A549 (cell line): ENCODE measurements at regions not wholly inside any gene's neighbourhood (a gene's known extent, or its start where the extent isn't known, plus 50 kb on each side); places are given as distances from the start of the nearest gene placed in this dataset.

Experiments used
- KDM1A ChIP-seq: fragments of 200-600 bp; sonication (generic); IDR thresholded peaks from 2 replicates; pipeline ENCODE4 v1.6.1; 2016; ENCODE audit warnings: low read depth, mild to moderate bottlenecking
- MYC ChIP-seq: IDR thresholded peaks from 2 replicates; pipeline ENCODE4 v1.6.1; 2012; ENCODE audit warnings: mild to moderate bottlenecking, inconsistent platforms, low read length, improper control_type of control experiment, borderline replicate concordance
- NFE2L2 ChIP-seq: fragments of 150-350 bp; conservative IDR thresholded peaks from 2 replicates; pipeline ENCODE4 v1.6.1; 2014; ENCODE audit warnings: low read length
- POLR2A ChIP-seq: IDR thresholded peaks from 2 replicates; pipeline ENCODE4 v1.6.1; 2012; ENCODE audit warnings: mild to moderate bottlenecking, low read length
- RFX5 ChIP-seq: fragments of 450-650 bp; IDR thresholded peaks from 2 replicates; pipeline ENCODE4 v1.7.1; 2014; ENCODE audit warnings: antibody characterized with exemption, mild to moderate bottlenecking, moderate library complexity
- RNF2 ChIP-seq: fragments of 200-600 bp; sonication (generic); IDR thresholded peaks from 2 replicates; pipeline ENCODE4 v1.6.1; 2016; ENCODE audit warnings: low read depth, mild to moderate bottlenecking, antibody characterized with exemption, moderate library complexity, borderline replicate concordance
- ZFP36 ChIP-seq: fragments of 450-650 bp; IDR thresholded peaks from 2 replicates; pipeline ENCODE4 v1.6.1; 2014; ENCODE audit warnings: borderline replicate concordance; ENCODE audit not compliant: partially characterized antibody
- TF ChIP-seq, protein P1 (sequence below): fragments of >200 bp; sonication (Bioruptor Twin); formaldehyde crosslinking; IDR thresholded peaks from 3 replicates; pipeline ENCODE4 v1.5.1; 2016

DNA sequence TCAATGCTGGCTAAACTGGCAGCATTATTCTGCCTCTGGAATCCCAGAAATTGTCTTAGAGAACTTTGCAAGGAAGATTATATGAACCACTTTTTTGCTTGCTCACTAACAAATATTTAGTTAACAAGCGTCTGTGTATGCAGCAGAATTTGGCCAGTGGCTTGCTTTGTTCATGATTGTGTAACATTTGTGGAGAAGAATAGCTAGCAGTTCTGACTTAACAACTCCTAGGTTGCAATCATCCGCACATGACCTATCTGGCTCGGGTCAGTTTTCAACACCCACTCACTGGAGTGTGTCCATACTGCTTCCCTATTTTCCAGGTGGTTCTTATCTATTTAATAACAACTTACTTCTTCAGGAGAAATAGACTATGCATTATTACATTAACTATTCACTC is 98.5 kb downstream of the SNX18 start:
- TF ChIP-seq KDM1A (no peak), POLR2A (no peak), ZFP36 (no peak), MYC (no peak), RFX5 (no peak), NFE2L2 (no peak), RNF2 (no peak)
- TF ChIP-seq, protein P1, sequence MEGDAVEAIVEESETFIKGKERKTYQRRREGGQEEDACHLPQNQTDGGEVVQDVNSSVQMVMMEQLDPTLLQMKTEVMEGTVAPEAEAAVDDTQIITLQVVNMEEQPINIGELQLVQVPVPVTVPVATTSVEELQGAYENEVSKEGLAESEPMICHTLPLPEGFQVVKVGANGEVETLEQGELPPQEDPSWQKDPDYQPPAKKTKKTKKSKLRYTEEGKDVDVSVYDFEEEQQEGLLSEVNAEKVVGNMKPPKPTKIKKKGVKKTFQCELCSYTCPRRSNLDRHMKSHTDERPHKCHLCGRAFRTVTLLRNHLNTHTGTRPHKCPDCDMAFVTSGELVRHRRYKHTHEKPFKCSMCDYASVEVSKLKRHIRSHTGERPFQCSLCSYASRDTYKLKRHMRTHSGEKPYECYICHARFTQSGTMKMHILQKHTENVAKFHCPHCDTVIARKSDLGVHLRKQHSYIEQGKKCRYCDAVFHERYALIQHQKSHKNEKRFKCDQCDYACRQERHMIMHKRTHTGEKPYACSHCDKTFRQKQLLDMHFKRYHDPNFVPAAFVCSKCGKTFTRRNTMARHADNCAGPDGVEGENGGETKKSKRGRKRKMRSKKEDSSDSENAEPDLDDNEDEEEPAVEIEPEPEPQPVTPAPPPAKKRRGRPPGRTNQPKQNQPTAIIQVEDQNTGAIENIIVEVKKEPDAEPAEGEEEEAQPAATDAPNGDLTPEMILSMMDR = no peak
